Neural cell (in vitro differentiated cells): ENCODE measurements at regions not wholly inside any gene's neighbourhood (a gene's known extent, or its start where the extent isn't known, plus 50 kb on each side); places are given as distances from the start of the nearest gene placed in this dataset.

Experiments used
- H2AFZ ChIP-seq: fragments of 200-600, 300-800 bp; sonication (generic), shearing (Covaris generic); 2 replicates; pipeline ENCODE4 v1.6.0; 2014; ENCODE audit warnings: low read depth, mild to moderate bottlenecking, antibody characterized with exemption, low read length, moderate library complexity
- H3F3A ChIP-seq: fragments of 200-600 bp; shearing (Covaris generic); 2 replicates; pipeline ENCODE4 v1.6.1; 2016; ENCODE audit warnings: mild to moderate bottlenecking, moderate library complexity, mixed read lengths, antibody characterized with exemption, low read length; ENCODE audit not compliant: insufficient read depth, poor library complexity, severe bottlenecking
- H3K27ac ChIP-seq: fragments of 200-600, 300-800 bp; sonication (generic), shearing (Covaris generic); 2 replicates; pipeline ENCODE4 v1.5.1; 2014; ENCODE audit warnings: mild to moderate bottlenecking, low read length, moderate library complexity
- H3K27me3 ChIP-seq: fragments of 300-800, 200-600 bp; sonication (generic), shearing (Covaris generic); 2 replicates; pipeline ENCODE4 v1.6.0; 2014; ENCODE audit warnings: mild to moderate bottlenecking, low read depth, low read length, moderate library complexity; ENCODE audit not compliant: insufficient read depth
- H3K36me3 ChIP-seq: fragments of 300-800, 200-600 bp; sonication (generic), shearing (Covaris generic); 2 replicates; pipeline ENCODE4 v1.5.1; 2014; ENCODE audit warnings: mild to moderate bottlenecking, antibody characterized with exemption, low read length, moderate library complexity; ENCODE audit not compliant: insufficient read depth
- H3K4me2 ChIP-seq: fragments of 300-800, 200-600 bp; sonication (generic), shearing (Covaris generic); 2 replicates; pipeline ENCODE4 v1.6.0; 2014; ENCODE audit warnings: mild to moderate bottlenecking, low read length
- H3K4me3 ChIP-seq: fragments of 300-800, 200-600 bp; sonication (generic), shearing (Covaris generic); 2 replicates; pipeline ENCODE4 v1.5.1; 2014; ENCODE audit warnings: mild to moderate bottlenecking, low read length, moderate library complexity
- H3K79me2 ChIP-seq: fragments of 200-600 bp; shearing (Covaris generic); replicated peaks from 2 replicates; pipeline ENCODE4 v1.6.0; 2014; ENCODE audit warnings: mild to moderate bottlenecking, low read length, moderate library complexity; ENCODE audit not compliant: insufficient read depth
- H3K9ac ChIP-seq: fragments of 300-800, 200-600 bp; sonication (generic), shearing (Covaris generic); 2 replicates; pipeline ENCODE4 v1.6.1; 2016; ENCODE audit warnings: mild to moderate bottlenecking, low read length, mixed read lengths
- H3K9me2 ChIP-seq: fragments of 200-600 bp; shearing (Covaris generic); 2 replicates; pipeline ENCODE4 v1.6.1; 2016; ENCODE audit warnings: mild to moderate bottlenecking, low read length, mixed read lengths; ENCODE audit not compliant: insufficient read depth
- H3K9me3 ChIP-seq: fragments of 200-600, 300-800 bp; sonication (generic), shearing (Covaris generic); 2 replicates; pipeline ENCODE4 v1.6.1; 2016; ENCODE audit warnings: mild to moderate bottlenecking, mixed run types, low read length, moderate library complexity, mixed read lengths
- H4K20me1 ChIP-seq: fragments of 200-600 bp; shearing (Covaris generic); 2 replicates; pipeline ENCODE4 v1.6.1; 2016; ENCODE audit warnings: mild to moderate bottlenecking, mixed run types; ENCODE audit not compliant: insufficient read depth
- CTCF ChIP-seq: fragments of 450-650 bp; IDR thresholded peaks from 2 replicates; pipeline ENCODE4 v1.5.1; 2014; ENCODE audit warnings: antibody characterized with exemption, mild to moderate bottlenecking, moderate library complexity; ENCODE audit not compliant: poor library complexity, severe bottlenecking
- EP300 ChIP-seq: fragments of 450-650 bp; conservative IDR thresholded peaks from 2 replicates; pipeline ENCODE4 v1.6.1; 2014; ENCODE audit warnings: antibody characterized with exemption, mild to moderate bottlenecking, moderate library complexity; ENCODE audit not compliant: poor library complexity, severe bottlenecking
- EZH2 ChIP-seq: fragments of 200-600, 300-800 bp; shearing (Covaris generic), sonication (generic); IDR thresholded peaks from 2 replicates; pipeline ENCODE4 v1.6.1; 2014; ENCODE audit warnings: antibody characterized with exemption, low read length, borderline replicate concordance, mild to moderate bottlenecking; ENCODE audit not compliant: insufficient read depth, poor library complexity, severe bottlenecking
- MXI1 ChIP-seq: fragments of 450-650 bp; conservative IDR thresholded peaks from 2 replicates; pipeline ENCODE4 v1.6.1; 2014; ENCODE audit warnings: antibody characterized with exemption, mild to moderate bottlenecking; ENCODE audit not compliant: poor library complexity, severe bottlenecking
- POLR2AphosphoS5 ChIP-seq: IDR thresholded peaks from 2 replicates; pipeline ENCODE4 v1.6.1; 2012
- RAD21 ChIP-seq: fragments of 450-650 bp; conservative IDR thresholded peaks from 2 replicates; pipeline ENCODE4 v1.6.1; 2014; ENCODE audit warnings: antibody characterized with exemption, mild to moderate bottlenecking, moderate library complexity
- REST ChIP-seq: IDR thresholded peaks from 2 replicates; pipeline ENCODE4 v1.6.1; 2012; ENCODE audit warnings: borderline replicate concordance
- SMC3 ChIP-seq: fragments of 450-650 bp; conservative IDR thresholded peaks from 2 replicates; pipeline ENCODE4 v1.6.1; 2014; ENCODE audit warnings: antibody characterized with exemption, mild to moderate bottlenecking, moderate library complexity; ENCODE audit not compliant: poor library complexity
- TAF1 ChIP-seq: IDR thresholded peaks from 2 replicates; pipeline ENCODE4 v1.6.1; 2012; ENCODE audit warnings: low read depth

GRCh38 chr4:10924274-10924673 lies 239.7 kb upstream of the CLNK start:
- H3K9me2 ChIP-seq: no peaks in the 10 kb centered on the region
- no peaks in the 10 kb centered on the region for H3K9me3 ChIP-seq
- H3K79me2 ChIP-seq: no peaks in the 10 kb centered on the region
- H3K9ac ChIP-seq: no peak overlapping the region
- no peak overlapping the region for H3K4me2 ChIP-seq
- H3K27ac ChIP-seq: no peak overlapping the region
- no peaks in the 10 kb centered on the region for H4K20me1 ChIP-seq
- H3F3A ChIP-seq: no peaks in the 10 kb centered on the region
- no peak for TF ChIP-seq EP300
- TF ChIP-seq EZH2: no peak
- H3K27me3 ChIP-seq: no peaks in the 10 kb centered on the region
- no peaks in the 10 kb centered on the region for H3K36me3 ChIP-seq
- H2AFZ ChIP-seq: no peak overlapping the region
- H3K4me3 ChIP-seq: no peak overlapping the region

- Histone ChIP-seq H3K9me2 (no peaks in the 10 kb centered on the region), H3K79me2 (no peaks in the 10 kb centered on the region), H3K27me3 (no peaks in the 10 kb centered on the region), H2AFZ (no peak overlapping the region), H3F3A (no peaks in the 10 kb centered on the region), H3K9me3 (no peaks in the 10 kb centered on the region), H4K20me1 (no peaks in the 10 kb centered on the region), H3K4me3 (no peak overlapping the region), H3K4me2 (no peak overlapping the region), H3K27ac (no peak overlapping the region), H3K9ac (no peak overlapping the region), H3K36me3 (no peaks in the 10 kb centered on the region)
- TF ChIP-seq MXI1 (no peak), EP300 (no peak), REST (no peak), EZH2 (no peak), SMC3 (no peak), CTCF (no peak), POLR2AphosphoS5 (no peak), RAD21 (no peak), TAF1 (no peak)
Measured at GRCh38 chr4:10917566-10917965, 233.0 kb upstream of the CLNK start.

- H2AFZ ChIP-seq: no peak overlapping the region
- H4K20me1 ChIP-seq: no peaks in the 10 kb centered on the region
- no peaks in the 10 kb centered on the region for H3K9me2 ChIP-seq
- H3K4me3 ChIP-seq: no peak overlapping the region
- H3K79me2 ChIP-seq: no peaks in the 10 kb centered on the region
- no peak overlapping the region for H3K27ac ChIP-seq
- no peaks in the 10 kb centered on the region for H3F3A ChIP-seq
- H3K9ac ChIP-seq: no peak overlapping the region
- H3K36me3 ChIP-seq: no peaks in the 10 kb centered on the region
- no peaks in the 10 kb centered on the region for H3K9me3 ChIP-seq
- TF ChIP-seq RAD21 (no peak), POLR2AphosphoS5 (no peak), REST (no peak), SMC3 (no peak), MXI1 (no peak), CTCF (no peak), TAF1 (no peak), EP300 (no peak), EZH2 (no peak)
- no peak overlapping the region for H3K4me2 ChIP-seq
- H3K27me3 ChIP-seq: no peaks in the 10 kb centered on the region
Measured at GRCh38 chr4:10898072-10898471, 213.5 kb upstream of the CLNK start.
